CD4-positive, alpha-beta T cell treated with Interferon alpha-2 for 1 hour (primary cell): ENCODE measurements at regions not wholly inside any gene's neighbourhood (a gene's known extent, or its start where the extent isn't known, plus 50 kb on each side); places are given as distances from the start of the nearest gene placed in this dataset.

ENCODE experiments used
- DNase-seq, 2 donors: peaks; one replicate each; pipeline ENCODE4 v3.0.0-alpha.2; 2020 to 2022

GRCh38 chr4:141409556-141409955 lies 188.9 kb downstream of the ZNF330 start:
- no peak for DNase-seq

GRCh38 chr4:141410839-141411238 lies 190.1 kb downstream of the ZNF330 start:
- no peak for DNase-seq

GRCh38 chr4:141411936-141412335 lies 191.2 kb downstream of the ZNF330 start:
- no peak for DNase-seq

GRCh38 chr4:141413366-141413765 lies 192.7 kb downstream of the ZNF330 start:
- DNase-seq, result no peak

GRCh38 chr4:141415651-141416050 lies 195.0 kb downstream of the ZNF330 start:
- DNase-seq, result no peak

GRCh38 chr4:141416219-141416618 lies 195.5 kb downstream of the ZNF330 start:
- DNase-seq, result no peak

- no peak for DNase-seq
Measured at GRCh38 chr4:141416677-141417363, 196.1 kb downstream of the ZNF330 start.

- DNase-seq, result no peak
Measured at GRCh38 chr4:141417387-141417786, 196.7 kb downstream of the ZNF330 start.

- DNase-seq, result no peak
Measured at GRCh38 chr4:141425124-141425523, 204.4 kb downstream of the ZNF330 start.

GRCh38 chr4:141427726-141428296 lies 207.1 kb downstream of the ZNF330 start:
- DNase-seq, result no peak

- no peak for DNase-seq
Measured at GRCh38 chr4:141429933-141430332, 206.4 kb upstream of the IL15 start.

- DNase-seq, result no peak
Measured at GRCh38 chr4:141430686-141431085, 205.7 kb upstream of the IL15 start.

- DNase-seq, result no peak
Measured at GRCh38 chr4:141432000-141432712, 204.2 kb upstream of the IL15 start.

GRCh38 chr4:141435446-141436225 lies 200.7 kb upstream of the IL15 start:
- DNase-seq, result no peak

- no peak for DNase-seq
Measured at GRCh38 chr4:141439223-141439622, 197.2 kb upstream of the IL15 start.

GRCh38 chr4:141447761-141448160 lies 188.6 kb upstream of the IL15 start:
- no peak for DNase-seq

- no peak for DNase-seq
Measured at GRCh38 chr4:141448490-141448889, 187.9 kb upstream of the IL15 start.

GRCh38 chr4:141449927-141450326 lies 186.5 kb upstream of the IL15 start:
- no peak for DNase-seq

GRCh38 chr4:141455651-141456050 lies 180.7 kb upstream of the IL15 start:
- DNase-seq, result no peak

- DNase-seq, result no peak
Measured at GRCh38 chr4:141457653-141458052, 178.7 kb upstream of the IL15 start.

GRCh38 chr4:141458501-141458900 lies 177.9 kb upstream of the IL15 start:
- DNase-seq, result no peak

- no peak for DNase-seq
Measured at GRCh38 chr4:141459020-141459419, 177.4 kb upstream of the IL15 start.

GRCh38 chr4:141462361-141462760 lies 174.0 kb upstream of the IL15 start:
- no peak for DNase-seq

GRCh38 chr4:141463678-141464077 lies 172.7 kb upstream of the IL15 start:
- DNase-seq, result no peak
